ENCODE measurements at regions not wholly inside any gene's neighbourhood (a gene's known extent, or its start where the extent isn't known, plus 50 kb on each side); places are given as distances from the start of the nearest gene placed in this dataset.

DNA sequence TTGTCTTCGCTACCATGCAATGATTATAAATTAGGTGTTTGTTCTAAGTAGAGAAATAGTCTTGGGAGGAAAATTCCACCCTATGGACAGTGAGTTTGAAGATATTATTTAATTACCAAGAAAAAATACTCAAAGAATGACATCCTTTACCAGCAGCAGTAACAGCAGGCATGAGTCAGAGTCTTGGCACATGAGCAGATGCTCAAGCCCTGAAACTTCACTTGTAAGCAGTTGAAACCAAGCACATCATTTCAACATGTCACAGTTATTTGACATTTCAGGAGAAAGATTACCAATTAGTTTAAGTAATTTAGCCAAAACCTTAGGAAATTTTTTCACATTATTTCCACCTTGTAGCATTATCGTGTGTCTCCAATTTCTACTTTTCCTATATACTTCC lies 99.2 kb downstream of the C12orf50 start:
- H3K9me2 ChIP-seq (ENCODE audit: low read depth, low read length) = no peaks in the 10 kb centered on the region
- H3K9ac ChIP-seq (ENCODE audit: low read length) = no peak overlapping the region
- no peak overlapping the region for H3K4me2 ChIP-seq (ENCODE audit: low read length)
- no peaks in the 10 kb centered on the region for H3K79me2 ChIP-seq (ENCODE audit: insufficient read depth, low read length)
- no peaks in the 10 kb centered on the region for H3F3A ChIP-seq (ENCODE audit: insufficient read depth, low read length)
- H3K36me3 ChIP-seq (ENCODE audit: insufficient read depth, low read length) = no peaks in the 10 kb centered on the region
- no peak for TF ChIP-seq EZH2 (IDR thresholded peaks at IDR 0.05; ENCODE audit: borderline replicate concordance, low read length)
- TF ChIP-seq, protein P1, sequence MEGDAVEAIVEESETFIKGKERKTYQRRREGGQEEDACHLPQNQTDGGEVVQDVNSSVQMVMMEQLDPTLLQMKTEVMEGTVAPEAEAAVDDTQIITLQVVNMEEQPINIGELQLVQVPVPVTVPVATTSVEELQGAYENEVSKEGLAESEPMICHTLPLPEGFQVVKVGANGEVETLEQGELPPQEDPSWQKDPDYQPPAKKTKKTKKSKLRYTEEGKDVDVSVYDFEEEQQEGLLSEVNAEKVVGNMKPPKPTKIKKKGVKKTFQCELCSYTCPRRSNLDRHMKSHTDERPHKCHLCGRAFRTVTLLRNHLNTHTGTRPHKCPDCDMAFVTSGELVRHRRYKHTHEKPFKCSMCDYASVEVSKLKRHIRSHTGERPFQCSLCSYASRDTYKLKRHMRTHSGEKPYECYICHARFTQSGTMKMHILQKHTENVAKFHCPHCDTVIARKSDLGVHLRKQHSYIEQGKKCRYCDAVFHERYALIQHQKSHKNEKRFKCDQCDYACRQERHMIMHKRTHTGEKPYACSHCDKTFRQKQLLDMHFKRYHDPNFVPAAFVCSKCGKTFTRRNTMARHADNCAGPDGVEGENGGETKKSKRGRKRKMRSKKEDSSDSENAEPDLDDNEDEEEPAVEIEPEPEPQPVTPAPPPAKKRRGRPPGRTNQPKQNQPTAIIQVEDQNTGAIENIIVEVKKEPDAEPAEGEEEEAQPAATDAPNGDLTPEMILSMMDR (IDR thresholded peaks at IDR 0.05; ENCODE audit: low read length) = no peak
- no peaks in the 10 kb centered on the region for H3K27me3 ChIP-seq (ENCODE audit: insufficient read depth, low read length)
- H3K27ac ChIP-seq (ENCODE audit: low read depth, low read length, poor library complexity, severe bottlenecking) = no peak overlapping the region
- H4K20me1 ChIP-seq (ENCODE audit: insufficient read depth, low read length) = no peaks in the 10 kb centered on the region
- H3K4me3 ChIP-seq (ENCODE audit: low read depth, low read length, poor library complexity, severe bottlenecking) = no peak overlapping the region
- H3K4me1 ChIP-seq (ENCODE audit: insufficient read depth, low read length, severe bottlenecking) = no peaks in the 10 kb centered on the region
- H3K9me3 ChIP-seq (ENCODE audit: low read length) = no peaks in the 10 kb centered on the region
- no peak overlapping the region for H2AFZ ChIP-seq (ENCODE audit: low read length)

DNA sequence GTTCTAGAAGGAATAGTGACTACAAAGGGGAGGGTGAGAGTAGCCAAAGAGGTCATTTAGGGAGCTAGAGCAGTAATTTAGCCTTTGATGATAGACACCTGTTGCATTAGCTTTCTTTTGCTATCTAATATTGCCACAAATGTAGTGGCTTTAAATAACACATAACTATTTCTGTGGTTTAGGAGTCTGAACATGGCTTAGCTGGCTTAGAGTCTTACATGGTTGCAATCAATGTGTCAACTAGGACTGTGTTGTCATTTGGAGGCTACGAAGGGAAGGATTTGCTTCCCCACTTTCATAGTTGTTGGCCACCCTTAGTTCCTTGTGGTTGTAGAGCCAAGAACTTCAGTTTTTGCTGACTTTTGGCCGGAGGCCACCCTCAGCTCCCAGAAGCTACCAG lies 99.9 kb downstream of the C12orf50 start:
- no peaks in the 10 kb centered on the region for H3K9me3 ChIP-seq (ENCODE audit: low read length)
- H3K9me2 ChIP-seq (ENCODE audit: low read depth, low read length) = no peaks in the 10 kb centered on the region
- no peak overlapping the region for H3K4me3 ChIP-seq (ENCODE audit: low read depth, low read length, poor library complexity, severe bottlenecking)
- no peak overlapping the region for H3K4me2 ChIP-seq (ENCODE audit: low read length)
- no peak overlapping the region for H3K9ac ChIP-seq (ENCODE audit: low read length)
- no peak overlapping the region for H3K27ac ChIP-seq (ENCODE audit: low read depth, low read length, poor library complexity, severe bottlenecking)
- no peaks in the 10 kb centered on the region for H3K79me2 ChIP-seq (ENCODE audit: insufficient read depth, low read length)
- H3K4me1 ChIP-seq (ENCODE audit: insufficient read depth, low read length, severe bottlenecking) = no peaks in the 10 kb centered on the region
- no peak overlapping the region for H2AFZ ChIP-seq (ENCODE audit: low read length)
- no peaks in the 10 kb centered on the region for H3K36me3 ChIP-seq (ENCODE audit: insufficient read depth, low read length)
- no peaks in the 10 kb centered on the region for H3F3A ChIP-seq (ENCODE audit: insufficient read depth, low read length)
- no peak for TF ChIP-seq EZH2 (IDR thresholded peaks at IDR 0.05; ENCODE audit: borderline replicate concordance, low read length)
- TF ChIP-seq, protein P1 (IDR thresholded peaks at IDR 0.05; ENCODE audit: low read length) = no peak
- H3K27me3 ChIP-seq (ENCODE audit: insufficient read depth, low read length) = no peaks in the 10 kb centered on the region
- H4K20me1 ChIP-seq (ENCODE audit: insufficient read depth, low read length) = no peaks in the 10 kb centered on the region

DNA sequence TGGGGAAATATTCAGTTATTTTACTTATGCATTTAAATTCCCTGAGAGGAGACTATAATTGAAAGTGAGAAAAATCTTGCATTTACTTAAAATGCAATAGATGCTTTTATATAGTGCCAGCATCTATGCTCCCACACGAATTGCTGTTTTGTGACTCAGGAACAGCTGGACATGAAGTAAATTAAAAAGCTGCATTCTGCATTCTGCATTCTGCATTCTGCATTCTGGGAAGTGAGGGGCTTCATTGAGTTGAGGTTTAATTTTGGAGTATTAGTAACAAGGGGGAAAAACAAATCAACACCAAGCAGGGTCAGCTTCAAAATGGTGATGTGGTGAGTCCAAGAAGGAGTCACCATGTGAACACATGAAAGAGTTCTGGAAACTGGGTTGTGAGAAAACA lies 101.2 kb downstream of the C12orf50 start:
- Histone ChIP-seq H3K4me1 (ENCODE audit: insufficient read depth, low read length, severe bottlenecking) (no peaks in the 10 kb centered on the region), H3K4me3 (ENCODE audit: low read depth, low read length, poor library complexity, severe bottlenecking) (no peak overlapping the region), H3K9me2 (ENCODE audit: low read depth, low read length) (no peaks in the 10 kb centered on the region), H4K20me1 (ENCODE audit: insufficient read depth, low read length) (no peaks in the 10 kb centered on the region), H3K36me3 (ENCODE audit: insufficient read depth, low read length) (no peaks in the 10 kb centered on the region), H3K27me3 (ENCODE audit: insufficient read depth, low read length) (no peaks in the 10 kb centered on the region), H3K79me2 (ENCODE audit: insufficient read depth, low read length) (no peaks in the 10 kb centered on the region), H3K9me3 (ENCODE audit: low read length) (no peaks in the 10 kb centered on the region), H3K9ac (ENCODE audit: low read length) (no peak overlapping the region), H3K27ac (ENCODE audit: low read depth, low read length, poor library complexity, severe bottlenecking) (no peak overlapping the region), H3K4me2 (ENCODE audit: low read length) (no peak overlapping the region), H3F3A (ENCODE audit: insufficient read depth, low read length) (no peaks in the 10 kb centered on the region), H2AFZ (ENCODE audit: low read length) (no peak overlapping the region)
- TF ChIP-seq, protein P1 (IDR thresholded peaks at IDR 0.05; ENCODE audit: low read length) = no peak
- no peak for TF ChIP-seq EZH2 (IDR thresholded peaks at IDR 0.05; ENCODE audit: borderline replicate concordance, low read length)

Data from OCI-LY1 (cell line).